Neural progenitor cell (in vitro differentiated cells): ENCODE measurements at regions not wholly inside any gene's neighbourhood (a gene's known extent, or its start where the extent isn't known, plus 50 kb on each side); places are given as distances from the start of the nearest gene placed in this dataset.
"Not testable (repeated sequence)": the region's sequence is repeated elsewhere in the genome, so short reads cannot be mapped to it uniquely, and the experiment has no call there.

Experiments used
- DNase-seq: peaks from one replicate; pipeline ENCODE4 v3.0.0-alpha.2; 2016; ENCODE audit warnings: low spot score
- H2AFZ ChIP-seq: fragments of 200-600 bp; sonication (generic); replicated peaks from 2 replicates; pipeline ENCODE4 v1.6.1; 2016; ENCODE audit warnings: antibody characterized with exemption
- H3F3A ChIP-seq: fragments of 200-600 bp; sonication (generic); 2 replicates; pipeline ENCODE4 v1.6.1; 2016; ENCODE audit warnings: antibody characterized with exemption, low read depth
- H3K27ac ChIP-seq: fragments of 200-600 bp; sonication (generic); 2 replicates; pipeline ENCODE4 v1.5.1; 2016; ENCODE audit warnings: mild to moderate bottlenecking
- H3K27me3 ChIP-seq: fragments of 200-600 bp; sonication (generic); 2 replicates; pipeline ENCODE4 v1.6.1; 2016; ENCODE audit warnings: mild to moderate bottlenecking, moderate library complexity
- H3K36me3 ChIP-seq: fragments of 200-600 bp; sonication (generic); 2 replicates; pipeline ENCODE4 v1.5.1; 2016
- H3K4me1 ChIP-seq: fragments of 200-600 bp; sonication (generic); 2 replicates; pipeline ENCODE4 v1.6.1; 2016; ENCODE audit warnings: mixed run types
- H3K4me2 ChIP-seq: fragments of 200-600 bp; sonication (generic); 2 replicates; pipeline ENCODE4 v1.6.1; 2016
- H3K4me3 ChIP-seq: fragments of 200-600 bp; sonication (generic); 2 replicates; pipeline ENCODE4 v1.5.1; 2016
- H3K79me2 ChIP-seq: fragments of 200-600 bp; sonication (generic); 2 replicates; pipeline ENCODE4 v1.6.1; 2016; ENCODE audit warnings: low read depth
- H3K9ac ChIP-seq: fragments of 200-600 bp; sonication (generic); 2 replicates; pipeline ENCODE4 v1.6.1; 2016
- H3K9me3 ChIP-seq: fragments of 200-600 bp; sonication (generic); 2 replicates; pipeline ENCODE4 v1.5.1; 2016; ENCODE audit warnings: low read depth
- H4K20me1 ChIP-seq: fragments of 200-600 bp; sonication (generic); 2 replicates; pipeline ENCODE4 v1.6.1; 2016; ENCODE audit warnings: low read depth
- H3K27ac Mint-ChIP-seq: 3 replicates; pipeline ENCODE4 v1.8.0; 2021; ENCODE audit warnings: mixed read lengths
- H3K27me3 Mint-ChIP-seq: 2 replicates; pipeline ENCODE4 v1.8.0; 2022; ENCODE audit warnings: low read depth, mild to moderate bottlenecking, inconsistent platforms, moderate library complexity, mixed read lengths; ENCODE audit not compliant: insufficient read depth
- H3K36me3 Mint-ChIP-seq: 3 replicates; pipeline ENCODE4 v1.8.0; 2021; ENCODE audit warnings: mixed read lengths
- H3K4me1 Mint-ChIP-seq: 3 replicates; pipeline ENCODE4 v1.8.0; 2021; ENCODE audit warnings: mixed read lengths
- H3K4me3 Mint-ChIP-seq: 3 replicates; pipeline ENCODE4 v1.8.0; 2021; ENCODE audit warnings: mild to moderate bottlenecking, moderate library complexity, mixed read lengths
- H3K9me3 Mint-ChIP-seq: 3 replicates; pipeline ENCODE4 v1.8.0; 2020; ENCODE audit warnings: mixed read lengths
- EZH2 ChIP-seq: fragments of 200-600 bp; sonication (generic); IDR thresholded peaks from 2 replicates; pipeline ENCODE4 v1.6.1; 2017; ENCODE audit warnings: antibody characterized with exemption, mild to moderate bottlenecking, moderate library complexity
- EZH2phosphoT487 ChIP-seq: fragments of 200-600 bp; sonication (generic); IDR thresholded peaks from 2 replicates; pipeline ENCODE4 v1.6.1; 2017; ENCODE audit warnings: antibody characterized with exemption
- TF ChIP-seq, protein P1 (sequence below): fragments of 200-600 bp; sonication (generic); IDR thresholded peaks from 2 replicates; pipeline ENCODE4 v1.5.1; 2017; ENCODE audit warnings: antibody characterized with exemption, mild to moderate bottlenecking

DNA sequence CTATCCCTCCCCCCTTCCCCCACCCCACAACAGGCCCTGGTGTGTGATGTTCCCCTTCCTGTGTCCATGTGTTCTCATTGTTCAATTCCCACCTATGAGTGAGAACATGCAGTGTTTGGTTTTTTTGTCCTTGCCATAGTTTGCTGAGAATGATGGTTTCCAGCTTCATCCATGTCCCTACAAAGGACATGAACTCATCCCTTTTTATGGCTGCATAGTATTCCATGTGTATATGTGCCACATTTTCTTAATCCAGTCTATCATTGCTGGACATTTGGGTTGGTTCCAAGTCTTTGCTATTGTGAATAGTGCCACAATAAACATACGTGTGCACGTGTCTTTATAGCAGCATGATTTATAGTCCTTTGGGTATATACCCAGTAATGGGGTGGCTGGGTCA lies 52.3 kb upstream of the MAN1A2 start:
- H3K27ac Mint-ChIP-seq, result not testable (repeated sequence)

DNA sequence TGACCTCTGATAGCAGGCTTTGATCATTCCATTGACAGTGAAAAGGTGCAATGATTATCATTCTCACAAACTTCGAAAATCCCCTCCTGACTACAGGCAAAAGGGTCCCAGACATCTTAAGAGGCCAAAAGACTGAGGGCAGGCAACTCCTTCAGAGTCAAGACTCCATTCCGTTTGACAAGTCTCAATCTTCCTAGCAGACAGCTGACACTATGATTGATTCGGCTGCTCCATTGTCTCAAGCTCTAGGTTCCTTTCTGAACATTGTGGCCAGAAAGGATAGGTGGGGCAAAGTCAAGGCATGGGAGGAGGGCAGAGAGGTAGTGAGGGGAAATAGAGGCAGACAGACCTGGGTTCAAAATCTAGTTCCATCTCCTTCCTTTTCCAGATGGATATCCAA lies 53.7 kb upstream of the MAN1A2 start:
- H3K36me3 ChIP-seq, result no peaks in the 10 kb centered on the region
- no peaks in the 10 kb centered on the region for H4K20me1 ChIP-seq
- H2AFZ ChIP-seq, result no peak overlapping the region
- H3K79me2 ChIP-seq, result no peaks in the 10 kb centered on the region
- no peaks in the 10 kb centered on the region for H3F3A ChIP-seq
- no peak overlapping the region for H3K4me3 ChIP-seq
- no peaks in the 10 kb centered on the region for H3K4me1 ChIP-seq
- no peak overlapping the region for H3K4me3 Mint-ChIP-seq
- no peak overlapping the region for H3K9ac ChIP-seq
- DNase-seq, result no peak
- no peak overlapping the region for H3K27ac ChIP-seq
- no peaks in the 10 kb centered on the region for H3K27me3 Mint-ChIP-seq
- H3K27me3 ChIP-seq, result no peaks in the 10 kb centered on the region
- H3K4me1 Mint-ChIP-seq, result no peaks in the 10 kb centered on the region
- no peaks in the 10 kb centered on the region for H3K36me3 Mint-ChIP-seq
- no peaks in the 10 kb centered on the region for H3K9me3 ChIP-seq
- no peak for TF ChIP-seq EZH2
- TF ChIP-seq, protein P1, sequence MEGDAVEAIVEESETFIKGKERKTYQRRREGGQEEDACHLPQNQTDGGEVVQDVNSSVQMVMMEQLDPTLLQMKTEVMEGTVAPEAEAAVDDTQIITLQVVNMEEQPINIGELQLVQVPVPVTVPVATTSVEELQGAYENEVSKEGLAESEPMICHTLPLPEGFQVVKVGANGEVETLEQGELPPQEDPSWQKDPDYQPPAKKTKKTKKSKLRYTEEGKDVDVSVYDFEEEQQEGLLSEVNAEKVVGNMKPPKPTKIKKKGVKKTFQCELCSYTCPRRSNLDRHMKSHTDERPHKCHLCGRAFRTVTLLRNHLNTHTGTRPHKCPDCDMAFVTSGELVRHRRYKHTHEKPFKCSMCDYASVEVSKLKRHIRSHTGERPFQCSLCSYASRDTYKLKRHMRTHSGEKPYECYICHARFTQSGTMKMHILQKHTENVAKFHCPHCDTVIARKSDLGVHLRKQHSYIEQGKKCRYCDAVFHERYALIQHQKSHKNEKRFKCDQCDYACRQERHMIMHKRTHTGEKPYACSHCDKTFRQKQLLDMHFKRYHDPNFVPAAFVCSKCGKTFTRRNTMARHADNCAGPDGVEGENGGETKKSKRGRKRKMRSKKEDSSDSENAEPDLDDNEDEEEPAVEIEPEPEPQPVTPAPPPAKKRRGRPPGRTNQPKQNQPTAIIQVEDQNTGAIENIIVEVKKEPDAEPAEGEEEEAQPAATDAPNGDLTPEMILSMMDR, result no peak
- TF ChIP-seq EZH2phosphoT487, result no peak
- H3K4me2 ChIP-seq, result no peak overlapping the region
- no peak overlapping the region for H3K27ac Mint-ChIP-seq
- H3K9me3 Mint-ChIP-seq, result peaks cover 3% of the 10 kb centered on the region

More for the DNA sequence above, 52.3 kb upstream of the MAN1A2 start:
- H3K36me3 ChIP-seq, H3F3A ChIP-seq, H3K4me3 Mint-ChIP-seq, H3K27ac ChIP-seq, H3K4me1 ChIP-seq, H3K79me2 ChIP-seq, H2AFZ ChIP-seq, H3K4me1 Mint-ChIP-seq, H3K4me2 ChIP-seq, H4K20me1 ChIP-seq, H3K9me3 Mint-ChIP-seq, H3K9me3 ChIP-seq, H3K4me3 ChIP-seq, H3K27me3 ChIP-seq, H3K27me3 Mint-ChIP-seq, H3K9ac ChIP-seq, H3K36me3 Mint-ChIP-seq, DNase-seq: not testable (repeated sequence)

- Histone ChIP-seq H3K4me1 (no peaks in the 10 kb centered on the region), H2AFZ (no peak overlapping the region), H4K20me1 (no peaks in the 10 kb centered on the region), H3F3A (no peaks in the 10 kb centered on the region), H3K36me3 (no peaks in the 10 kb centered on the region), H3K27me3 (no peaks in the 10 kb centered on the region), H3K4me2 (no peak overlapping the region), H3K4me3 (no peak overlapping the region), H3K9me3 (no peaks in the 10 kb centered on the region), H3K9ac (no peak overlapping the region), H3K27ac (no peak overlapping the region), H3K79me2 (no peaks in the 10 kb centered on the region)
- Mint-ChIP-seq H3K9me3 (peaks cover 3% of the 10 kb centered on the region), H3K36me3 (no peaks in the 10 kb centered on the region), H3K4me3 (no peak overlapping the region), H3K27ac (no peak overlapping the region), H3K4me1 (no peaks in the 10 kb centered on the region), H3K27me3 (no peaks in the 10 kb centered on the region)
- TF ChIP-seq, protein P1, result peak; percentile 43
- TF ChIP-seq EZH2phosphoT487, result no peak
- DNase-seq, result peak; percentile 21
Measured at GRCh38 chr1:117312453-117313138, 54.7 kb upstream of the MAN1A2 start.

GRCh38 chr1:117308311-117308916 lies 58.8 kb upstream of the MAN1A2 start:
- Mint-ChIP-seq H3K27me3 (no peaks in the 10 kb centered on the region), H3K27ac (no peak overlapping the region), H3K4me1 (no peaks in the 10 kb centered on the region), H3K4me3 (no peak overlapping the region), H3K9me3 (peaks cover 2% of the 10 kb centered on the region), H3K36me3 (no peaks in the 10 kb centered on the region)
- Histone ChIP-seq H3F3A (no peaks in the 10 kb centered on the region), H3K79me2 (no peaks in the 10 kb centered on the region), H3K27ac (no peak overlapping the region), H3K9ac (no peak overlapping the region), H4K20me1 (no peaks in the 10 kb centered on the region), H3K27me3 (no peaks in the 10 kb centered on the region), H3K4me1 (no peaks in the 10 kb centered on the region), H3K4me3 (no peak overlapping the region), H3K36me3 (no peaks in the 10 kb centered on the region), H2AFZ (no peak overlapping the region), H3K4me2 (no peak overlapping the region), H3K9me3 (no peaks in the 10 kb centered on the region)
- no peak for DNase-seq
- no peak for TF ChIP-seq EZH2phosphoT487
- TF ChIP-seq, protein P1, result no peak
- no peak for TF ChIP-seq EZH2
